ENCODE measurements at regions not wholly inside any gene's neighbourhood (a gene's known extent, or its start where the extent isn't known, plus 50 kb on each side); places are given as distances from the start of the nearest gene placed in this dataset.

DNA sequence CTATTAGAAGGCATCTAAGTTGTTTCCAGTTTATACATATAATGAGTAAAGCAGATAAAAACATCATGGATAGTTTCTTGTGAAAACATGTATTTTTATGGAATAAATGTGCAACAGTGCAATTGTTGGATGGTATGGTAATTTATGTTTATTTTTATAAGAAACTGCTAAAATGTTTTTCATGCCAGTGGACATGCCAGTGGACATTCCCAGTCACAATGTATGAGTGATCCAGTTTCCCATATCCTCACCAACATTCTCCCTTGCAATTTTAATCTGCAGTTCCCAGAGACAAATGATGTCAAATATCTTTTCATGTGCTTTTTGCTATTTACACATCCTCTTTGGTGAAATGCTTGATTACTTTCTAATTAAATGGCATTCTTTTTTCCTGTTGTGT lies 818.6 kb downstream of the SUCLG1 start:
- TF ChIP-seq GATA2 (IDR thresholded peaks at IDR 0.05; ENCODE audit: low read depth, low read length): no peak
- no peak for TF ChIP-seq GATA3 (IDR thresholded peaks at IDR 0.05; ENCODE audit: low read depth, low read length)

All from SH-SY5Y (cell line).